Osteoblast (primary cell): ENCODE measurements at regions not wholly inside any gene's neighbourhood (a gene's known extent, or its start where the extent isn't known, plus 50 kb on each side); places are given as distances from the start of the nearest gene placed in this dataset.

ENCODE experiments used
- DNase-seq: peaks from one replicate; pipeline ENCODE4 v3.0.0; 2011; ENCODE audit warnings: low spot score, mixed read lengths; ENCODE audit not compliant: insufficient read length; ENCODE audit errors: missing footprints
- H2AFZ ChIP-seq: 2 replicates; pipeline ENCODE4 v1.6.0; 2011; ENCODE audit warnings: mild to moderate bottlenecking, low read length
- H3K27ac ChIP-seq: 2 replicates; pipeline ENCODE4 v1.5.1; 2011; ENCODE audit warnings: mild to moderate bottlenecking, low read depth, low read length, moderate library complexity
- H3K27me3 ChIP-seq: 2 replicates; pipeline ENCODE4 v1.6.0; 2012; ENCODE audit warnings: mild to moderate bottlenecking, control low read depth, inconsistent platforms, low read length, moderate library complexity; ENCODE audit not compliant: insufficient read depth
- H3K36me3 ChIP-seq: 2 replicates; pipeline ENCODE4 v1.5.1; 2011; ENCODE audit warnings: mild to moderate bottlenecking, low read length, control low read depth, moderate library complexity; ENCODE audit not compliant: insufficient read depth
- H3K4me1 ChIP-seq: 2 replicates; pipeline ENCODE4 v1.5.1; 2011; ENCODE audit warnings: mild to moderate bottlenecking, low read length, control low read depth, moderate library complexity; ENCODE audit not compliant: insufficient read depth
- H3K4me2 ChIP-seq: 2 replicates; pipeline ENCODE4 v1.6.0; 2011; ENCODE audit warnings: mild to moderate bottlenecking, low read length; ENCODE audit not compliant: insufficient read depth
- H3K4me3 ChIP-seq: fragments of 200-600 bp; sonication (generic); 3 replicates; pipeline ENCODE4 v1.5.1; 2012; ENCODE audit warnings: mild to moderate bottlenecking, low read length, inconsistent platforms; ENCODE audit not compliant: insufficient read depth
- H3K79me2 ChIP-seq: 2 replicates; pipeline ENCODE4 v1.6.0; 2012; ENCODE audit warnings: mild to moderate bottlenecking, low read length, control low read depth, inconsistent platforms; ENCODE audit not compliant: insufficient read depth
- H3K9me3 ChIP-seq: 2 replicates; pipeline ENCODE4 v1.5.1; 2011; ENCODE audit warnings: low read depth, low read length, control low read depth
- H4K20me1 ChIP-seq: 2 replicates; pipeline ENCODE4 v1.6.0; 2012; ENCODE audit warnings: mild to moderate bottlenecking, low read length, control low read depth; ENCODE audit not compliant: insufficient read depth
- CTCF ChIP-seq: IDR thresholded peaks from 2 replicates; pipeline ENCODE4 v1.5.1; 2011; ENCODE audit warnings: mild to moderate bottlenecking, low read depth, low read length, moderate library complexity; ENCODE audit errors: extremely low read depth

GRCh38 chr6:97865612-97866011 lies 582.6 kb upstream of the MMS22L start:
- no peak overlapping the region for H3K4me2 ChIP-seq
- H3K79me2 ChIP-seq: no peaks in the 10 kb centered on the region
- no peak overlapping the region for H2AFZ ChIP-seq
- no peaks in the 10 kb centered on the region for H4K20me1 ChIP-seq
- no peak for DNase-seq
- no peak for TF ChIP-seq CTCF
- H3K36me3 ChIP-seq: no peaks in the 10 kb centered on the region
- H3K4me3 ChIP-seq: no peak overlapping the region
- H3K9me3 ChIP-seq: no peaks in the 10 kb centered on the region
- no peaks in the 10 kb centered on the region for H3K4me1 ChIP-seq
- no peaks in the 10 kb centered on the region for H3K27me3 ChIP-seq
- H3K27ac ChIP-seq: no peak overlapping the region

DNA sequence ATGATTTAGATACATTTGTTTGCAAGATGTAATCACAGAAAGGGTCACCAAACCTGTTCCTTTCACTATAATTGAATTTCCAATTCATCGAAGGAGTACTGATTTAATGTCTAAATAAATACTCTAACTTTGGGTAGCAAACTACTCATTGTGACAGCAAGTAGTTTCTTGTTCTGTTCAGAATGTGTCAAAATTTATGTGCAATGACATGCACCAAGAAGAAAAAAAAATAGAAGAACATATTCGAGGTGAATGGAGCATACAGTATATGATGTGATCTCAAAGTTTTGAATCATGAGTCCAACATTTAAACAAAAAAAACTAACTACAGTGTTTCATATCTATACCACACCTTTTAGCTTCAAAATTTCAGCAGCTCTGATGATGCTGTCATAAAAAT lies 583.6 kb upstream of the MMS22L start:
- DNase-seq: no peak
- H3K27me3 ChIP-seq: no peaks in the 10 kb centered on the region
- no peak overlapping the region for H3K27ac ChIP-seq
- no peaks in the 10 kb centered on the region for H4K20me1 ChIP-seq
- no peaks in the 10 kb centered on the region for H3K4me1 ChIP-seq
- H2AFZ ChIP-seq: no peak overlapping the region
- H3K4me3 ChIP-seq: no peak overlapping the region
- no peaks in the 10 kb centered on the region for H3K79me2 ChIP-seq
- no peaks in the 10 kb centered on the region for H3K36me3 ChIP-seq
- no peaks in the 10 kb centered on the region for H3K9me3 ChIP-seq
- no peak overlapping the region for H3K4me2 ChIP-seq
- no peak for TF ChIP-seq CTCF

- TF ChIP-seq CTCF: no peak
- no peaks in the 10 kb centered on the region for H3K4me1 ChIP-seq
- no peaks in the 10 kb centered on the region for H3K9me3 ChIP-seq
Measured at GRCh38 chr6:97867177-97867576, 584.2 kb upstream of the MMS22L start.

DNA sequence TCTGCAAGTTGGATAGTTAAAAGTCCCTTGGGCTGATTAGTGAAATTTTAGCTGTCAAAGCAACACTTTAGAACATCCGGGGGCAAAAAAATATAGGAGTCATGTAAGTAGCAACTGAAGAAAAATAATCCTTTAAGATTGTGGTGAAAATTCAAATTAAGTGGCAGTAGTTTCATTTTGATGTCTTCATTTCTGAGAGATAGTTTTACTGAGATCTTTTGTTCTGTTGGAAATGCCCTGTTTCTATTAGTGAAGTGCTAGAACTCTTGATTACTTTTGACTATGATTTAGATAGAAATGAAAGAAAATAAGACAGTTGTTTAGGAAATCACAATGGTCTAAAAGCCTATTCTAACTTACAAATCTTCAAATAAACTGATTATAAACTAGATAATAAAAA lies 587.3 kb upstream of the MMS22L start:
- Histone ChIP-seq H2AFZ (no peak overlapping the region), H3K4me1 (no peaks in the 10 kb centered on the region), H3K79me2 (no peaks in the 10 kb centered on the region), H4K20me1 (no peaks in the 10 kb centered on the region), H3K27me3 (no peaks in the 10 kb centered on the region), H3K36me3 (no peaks in the 10 kb centered on the region), H3K4me3 (no peak overlapping the region), H3K9me3 (no peaks in the 10 kb centered on the region), H3K4me2 (no peak overlapping the region), H3K27ac (no peak overlapping the region)
- TF ChIP-seq CTCF: no peak
- no peak for DNase-seq

More at GRCh38 chr6:97867177-97867576, 584.2 kb upstream of the MMS22L start:
- Histone ChIP-seq H3K4me3 (no peak overlapping the region), H3K4me2 (no peak overlapping the region), H4K20me1 (no peaks in the 10 kb centered on the region), H3K27ac (no peak overlapping the region), H2AFZ (no peak overlapping the region), H3K27me3 (no peaks in the 10 kb centered on the region), H3K79me2 (no peaks in the 10 kb centered on the region), H3K36me3 (no peaks in the 10 kb centered on the region)
- no peak for DNase-seq
